ENCODE measurements at regions not wholly inside any gene's neighbourhood (a gene's known extent, or its start where the extent isn't known, plus 50 kb on each side); places are given as distances from the start of the nearest gene placed in this dataset.

DNA sequence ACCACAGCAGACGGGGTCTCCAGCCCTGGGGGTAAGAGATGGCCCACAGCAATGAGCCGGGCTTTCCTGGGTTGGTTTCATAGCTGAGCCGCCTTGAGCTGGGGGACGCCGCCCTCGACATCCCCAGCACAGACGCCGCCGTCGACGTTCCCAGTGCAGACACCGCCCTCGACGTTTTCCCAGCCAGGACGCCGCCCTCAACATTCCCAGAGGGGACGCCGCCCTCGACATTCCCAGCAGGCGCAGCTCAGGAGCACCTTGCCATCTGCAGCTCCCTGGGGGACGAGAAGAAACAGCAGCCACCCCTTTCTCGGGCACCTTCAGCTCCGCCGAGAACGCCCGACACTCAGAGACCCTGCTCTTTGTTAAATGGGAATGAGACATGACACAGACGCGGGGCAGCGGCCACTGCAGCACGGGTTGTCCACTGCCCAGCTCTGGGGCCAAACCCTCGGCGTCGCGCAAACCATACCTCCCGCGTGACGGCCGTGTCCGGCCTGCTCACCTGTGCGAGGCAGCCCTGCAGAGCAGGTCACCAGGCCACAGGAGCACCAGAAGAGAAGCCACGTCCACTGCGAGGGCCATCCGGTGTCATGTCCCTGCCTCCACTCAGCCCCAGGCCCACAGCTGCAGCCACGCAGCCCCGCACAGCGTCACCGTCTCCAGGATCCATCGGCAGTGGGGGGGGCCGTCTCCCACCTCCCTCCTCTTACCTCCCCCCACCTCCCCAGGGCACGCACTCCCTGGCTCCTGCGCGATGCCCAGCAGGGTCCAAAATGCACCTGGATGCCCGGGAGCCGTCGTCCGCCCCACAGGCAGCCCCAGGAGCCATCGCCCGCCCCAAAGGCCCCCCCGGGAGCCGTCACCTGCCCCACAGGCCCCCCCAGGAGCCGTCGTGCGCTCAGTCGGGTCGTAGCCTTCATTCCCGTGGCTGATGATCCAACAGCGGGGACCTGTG is 77.4 kb upstream of the GALNT9 start:
- DNase-seq, result no peak

DNA sequence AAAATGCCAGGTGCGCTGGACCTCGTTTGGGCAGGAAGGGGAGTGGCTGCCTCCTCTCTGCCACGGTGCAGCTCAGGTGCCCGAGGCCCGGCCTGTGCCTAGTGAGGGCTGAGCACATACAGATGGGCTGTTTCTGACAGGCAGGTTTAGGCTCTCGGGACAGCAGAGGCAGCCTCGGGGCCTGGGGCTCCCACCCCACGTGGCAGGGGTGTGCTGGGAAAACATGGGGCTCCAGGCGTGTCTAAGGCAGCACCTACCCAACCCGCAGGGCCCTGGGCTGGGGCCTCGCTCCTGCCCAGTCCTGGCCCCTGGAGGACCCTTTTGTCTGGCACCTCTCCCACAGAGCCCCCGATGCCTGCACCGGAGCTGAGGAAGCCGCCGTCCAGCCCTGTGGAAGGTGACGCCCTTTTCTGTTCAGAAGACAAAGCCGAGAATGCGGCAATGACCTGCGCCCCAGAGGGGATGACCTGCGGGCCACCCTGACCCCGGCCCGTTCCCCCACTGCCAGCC is 76.4 kb upstream of the GALNT9 start:
- no peak for DNase-seq

DNA sequence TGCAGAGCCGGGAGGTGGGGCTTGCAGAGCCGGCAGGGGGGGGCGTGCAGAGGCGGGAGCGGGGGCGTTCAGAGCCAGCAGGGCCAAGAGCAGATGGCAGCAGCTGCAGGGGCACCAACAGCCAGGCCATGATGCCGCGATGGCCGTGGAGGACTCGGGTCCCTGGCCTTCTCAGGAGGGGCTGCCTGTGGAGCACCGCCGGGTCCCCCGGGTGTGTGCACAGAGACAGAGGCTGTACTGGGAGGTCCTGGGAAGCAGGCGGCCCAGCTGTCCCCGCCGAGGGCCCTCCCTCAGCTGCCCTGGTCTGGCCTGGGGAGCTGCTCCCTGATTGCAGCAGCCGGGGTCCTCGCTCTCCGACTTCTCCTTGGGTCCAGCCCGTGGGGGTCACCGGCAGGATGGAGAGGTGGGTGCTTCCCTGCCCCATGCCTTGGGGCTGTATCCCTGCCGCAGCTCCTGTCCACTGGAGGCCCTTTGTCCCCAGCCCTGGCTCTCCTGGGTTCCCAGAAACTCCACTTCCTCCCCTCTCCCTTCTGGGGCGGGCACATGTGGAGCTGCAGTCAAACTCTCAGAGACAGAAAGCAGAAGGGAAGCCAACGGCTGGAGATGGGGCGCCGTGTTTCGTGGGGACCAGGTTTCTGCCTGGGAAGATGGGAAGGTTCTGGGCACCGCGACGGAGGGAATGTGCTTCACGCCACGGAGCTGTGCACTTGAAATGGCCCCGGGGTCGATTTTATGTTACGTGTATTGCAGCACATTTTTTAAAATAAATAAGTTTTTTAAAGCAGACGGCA is 75.8 kb upstream of the GALNT9 start:
- no peak for DNase-seq

DNA sequence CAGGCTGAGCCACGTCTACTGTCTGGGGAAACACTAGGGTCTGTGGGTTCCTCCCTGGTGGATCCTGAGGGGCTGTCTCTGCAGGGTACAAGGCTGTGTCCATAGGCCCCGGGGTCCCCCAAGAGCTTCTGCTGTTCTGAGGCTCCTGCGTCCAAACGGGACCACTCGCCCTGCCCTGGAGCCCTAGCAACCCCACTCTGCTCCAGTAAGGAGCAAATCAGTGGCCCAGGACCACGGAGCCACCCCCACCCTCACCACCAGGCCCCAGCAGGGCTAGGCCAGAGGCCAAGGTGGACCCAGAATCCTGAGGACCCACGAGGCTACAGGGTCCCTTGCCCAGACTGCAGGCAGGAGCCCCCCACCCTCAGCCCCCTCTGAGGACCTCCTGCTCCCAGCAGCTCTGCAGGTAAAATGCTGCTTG is 75.1 kb upstream of the GALNT9 start:
- DNase-seq, result no peak

DNA sequence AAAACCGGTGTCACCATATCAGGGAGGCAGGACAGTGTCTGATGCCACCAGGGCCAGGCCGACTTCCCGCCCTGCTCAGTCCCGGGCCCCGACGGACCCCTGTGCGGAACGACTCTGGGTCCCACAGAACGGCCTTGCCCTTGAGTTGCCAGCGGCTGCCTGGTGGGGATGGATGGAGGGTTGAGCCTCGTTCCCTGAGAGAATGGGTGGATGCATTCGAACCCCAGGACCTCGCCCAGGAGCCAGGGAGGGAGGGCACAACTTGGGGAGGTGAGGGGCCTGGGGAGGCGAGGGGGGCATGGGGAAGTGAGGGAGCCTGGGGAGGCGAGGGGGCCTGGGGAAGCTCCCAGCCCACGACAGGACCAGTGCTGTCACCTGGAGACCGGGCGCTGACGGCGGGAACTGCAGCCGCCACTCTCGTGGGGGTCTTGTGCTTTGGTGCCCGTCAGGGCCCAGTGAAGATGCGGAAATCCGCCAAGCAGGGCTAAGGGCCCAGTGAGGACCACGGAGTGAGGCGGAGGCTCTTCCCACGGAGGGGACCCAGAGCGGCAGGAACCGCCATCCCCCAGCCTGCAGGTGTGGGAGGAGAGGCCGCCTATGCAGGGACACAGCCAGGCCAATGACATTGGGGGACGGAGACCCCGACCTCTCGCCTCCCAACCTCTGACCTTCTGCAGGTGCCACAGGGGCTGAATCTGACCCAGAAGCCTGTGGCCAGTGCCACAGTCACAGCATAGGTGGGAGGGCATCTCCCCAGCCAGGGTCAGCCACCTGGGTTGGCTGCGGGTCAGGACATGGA is 74.4 kb upstream of the GALNT9 start:
- no peak for DNase-seq

DNA sequence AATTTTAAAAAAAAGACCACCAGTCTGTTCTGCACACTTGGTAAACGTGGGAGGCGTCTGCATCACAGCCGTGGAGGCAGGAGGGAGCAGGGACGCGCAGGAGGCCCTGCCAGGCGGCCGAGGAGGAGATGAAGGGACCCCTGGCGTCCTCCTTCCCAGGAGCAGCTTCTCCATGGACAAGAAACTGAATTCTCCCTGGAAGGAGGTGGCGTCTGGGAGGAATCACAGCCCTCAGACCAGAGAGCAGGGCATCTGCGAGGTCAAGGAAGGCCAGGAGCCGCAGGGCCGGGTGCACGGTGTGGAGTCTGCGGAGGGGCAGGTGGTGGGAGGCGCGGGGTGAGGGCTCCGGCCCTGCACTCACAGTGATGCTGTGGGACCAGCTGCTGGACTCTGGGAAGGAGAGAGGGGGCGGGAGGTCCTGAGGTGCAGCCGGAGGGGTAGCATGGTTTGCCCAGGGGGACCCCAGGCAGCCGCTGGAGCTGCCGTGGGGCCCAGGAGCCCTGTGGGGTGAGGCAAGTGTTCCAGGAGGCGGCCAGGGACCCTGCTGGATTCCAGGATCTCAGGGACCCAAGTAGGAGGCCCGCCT is 73.5 kb upstream of the GALNT9 start:
- DNase-seq, result no peak

DNA sequence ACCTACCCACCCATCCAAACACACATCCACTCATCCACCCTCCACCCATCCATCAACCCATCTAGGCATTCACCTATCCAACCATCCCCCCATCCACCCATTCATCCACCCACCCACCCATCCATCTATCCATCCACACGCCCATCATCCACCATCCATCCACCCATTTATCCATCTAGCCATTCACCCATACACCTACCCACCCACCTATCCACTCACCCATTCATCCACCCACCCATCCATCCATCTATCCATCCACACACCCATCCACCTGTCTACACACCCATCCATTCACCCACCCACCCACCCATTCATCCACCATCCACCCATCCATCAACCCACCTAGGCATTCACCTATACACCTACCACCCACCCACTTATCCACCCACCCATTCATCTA is 72.6 kb upstream of the GALNT9 start:
- DNase-seq, result no peak

DNA sequence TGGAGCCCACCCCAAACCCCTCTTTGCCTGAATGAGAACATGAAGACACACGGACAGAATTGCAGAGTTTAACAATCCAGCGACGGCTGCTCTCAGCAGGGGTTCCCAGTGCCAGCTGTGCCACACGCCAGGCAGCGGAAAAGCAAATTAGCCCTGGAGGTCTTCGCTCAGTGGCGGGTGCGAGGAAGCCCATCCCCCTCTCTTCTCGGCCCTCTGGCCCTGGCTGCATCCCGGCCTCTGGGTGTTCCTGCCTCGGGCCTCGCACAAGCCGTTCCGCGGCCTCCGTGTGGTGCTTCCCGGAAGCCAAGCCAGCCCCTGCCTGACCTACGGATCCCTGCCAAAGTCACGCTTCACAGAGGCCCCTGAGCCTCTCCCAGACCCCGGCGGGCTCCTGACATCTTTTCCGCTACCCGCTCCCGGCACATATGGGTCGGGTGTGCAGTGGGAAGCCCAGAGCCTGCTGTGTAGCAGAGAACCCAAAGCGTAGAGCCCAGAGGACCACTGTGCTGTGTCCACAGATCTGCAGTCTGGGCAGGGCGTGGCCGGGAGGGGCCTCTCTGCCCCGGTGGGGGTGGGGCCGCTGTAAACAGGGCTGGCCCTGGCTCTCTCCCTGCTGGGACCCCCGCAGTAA is 70.7 kb upstream of the GALNT9 start:
- no peak for DNase-seq

DNA sequence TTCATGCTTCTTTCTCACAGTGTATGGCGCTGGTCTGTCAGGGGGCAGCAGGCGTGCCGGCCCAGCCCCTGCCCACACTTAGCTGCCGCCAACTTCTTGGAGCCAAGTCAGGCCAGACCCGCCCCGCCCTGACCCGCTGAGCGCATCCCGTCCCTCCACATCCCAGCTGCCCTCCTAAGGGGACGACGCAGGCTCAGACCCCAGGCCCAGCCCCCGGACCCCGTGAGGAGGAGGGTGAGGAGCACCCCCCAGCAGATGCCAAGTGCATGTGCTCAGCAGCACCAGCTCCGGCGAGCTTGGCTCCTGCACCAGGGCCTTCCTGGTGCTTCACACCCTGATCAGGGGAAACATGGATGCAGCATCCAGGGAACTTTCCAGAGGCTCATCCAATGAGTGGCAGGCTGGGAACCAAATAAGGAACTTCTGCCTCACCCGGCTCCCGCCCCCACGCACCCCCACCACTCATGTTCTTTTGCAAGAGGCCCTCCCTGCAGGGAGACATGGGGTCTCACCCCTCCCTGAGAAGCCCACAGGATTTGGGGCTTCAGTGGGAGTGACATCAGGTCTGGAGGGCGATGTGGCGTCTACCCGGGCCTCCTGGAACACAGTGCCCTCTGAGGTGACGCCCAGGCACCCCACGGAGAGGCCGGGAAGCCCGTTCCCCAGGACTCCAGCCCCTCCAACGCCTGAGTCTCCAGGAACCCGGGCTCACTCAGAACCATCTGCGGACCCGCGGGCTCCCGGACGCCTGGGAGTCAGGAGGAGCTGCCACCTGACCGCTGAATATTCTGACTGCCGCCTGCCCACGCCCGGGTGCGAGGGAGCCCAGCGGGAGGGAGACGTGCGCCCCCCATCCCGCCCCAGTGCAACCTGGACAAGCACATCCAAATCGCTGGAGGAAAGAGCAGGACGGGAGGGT is 70.0 kb upstream of the GALNT9 start:
- DNase-seq, result no peak

DNA sequence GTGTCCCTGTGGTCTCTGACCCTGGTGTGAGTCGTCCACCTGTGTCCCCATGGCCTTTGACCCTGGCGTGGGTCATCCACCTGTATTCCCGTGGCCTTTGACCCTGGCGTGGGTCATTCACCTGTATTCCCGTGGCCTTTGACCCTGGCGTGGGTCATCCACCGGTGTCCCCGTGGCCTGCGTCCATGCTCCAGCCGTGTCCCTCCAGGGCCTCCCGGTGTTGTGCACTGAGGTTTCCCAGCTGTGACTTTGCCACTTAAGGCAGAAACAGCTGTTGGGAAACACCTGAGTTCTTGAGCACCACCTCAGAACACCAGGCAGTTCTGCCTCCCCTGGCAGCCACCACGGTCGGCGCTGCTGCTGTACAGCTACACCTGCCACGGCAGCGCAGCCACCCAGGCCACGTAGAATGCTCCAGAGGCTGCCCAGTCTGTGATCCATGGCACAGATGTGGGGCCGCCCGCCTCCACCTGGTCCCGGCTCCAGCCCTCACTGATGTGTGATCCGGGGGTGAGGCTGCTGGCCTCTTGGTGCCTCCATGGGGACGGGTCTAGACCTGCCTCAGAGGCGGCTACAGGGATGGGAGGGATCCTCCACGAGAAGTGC is 69.1 kb upstream of the GALNT9 start:
- no peak for DNase-seq

DNA sequence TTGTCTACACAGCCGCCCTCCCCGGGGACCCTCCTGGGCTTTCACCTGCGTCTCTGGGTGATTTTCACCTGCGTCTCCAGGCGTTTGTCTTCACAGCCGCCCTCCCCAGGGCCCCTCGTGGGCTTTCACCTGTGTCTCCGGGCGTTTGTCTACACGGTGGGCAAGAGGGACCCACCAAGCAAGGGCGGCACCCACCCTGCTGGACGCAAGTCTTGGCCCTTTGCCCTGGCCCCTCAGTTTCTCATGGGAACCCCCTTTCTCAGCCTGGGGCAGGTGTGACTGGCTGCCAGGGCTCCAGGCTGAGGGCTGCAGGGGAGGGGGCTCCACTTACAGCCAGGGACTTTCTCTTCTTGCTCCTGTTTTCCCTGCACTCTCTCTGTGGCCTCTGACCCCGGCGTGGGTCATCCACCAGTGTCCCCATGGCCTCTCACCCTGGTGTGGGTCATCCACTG is 68.6 kb upstream of the GALNT9 start:
- DNase-seq, result no peak

DNA sequence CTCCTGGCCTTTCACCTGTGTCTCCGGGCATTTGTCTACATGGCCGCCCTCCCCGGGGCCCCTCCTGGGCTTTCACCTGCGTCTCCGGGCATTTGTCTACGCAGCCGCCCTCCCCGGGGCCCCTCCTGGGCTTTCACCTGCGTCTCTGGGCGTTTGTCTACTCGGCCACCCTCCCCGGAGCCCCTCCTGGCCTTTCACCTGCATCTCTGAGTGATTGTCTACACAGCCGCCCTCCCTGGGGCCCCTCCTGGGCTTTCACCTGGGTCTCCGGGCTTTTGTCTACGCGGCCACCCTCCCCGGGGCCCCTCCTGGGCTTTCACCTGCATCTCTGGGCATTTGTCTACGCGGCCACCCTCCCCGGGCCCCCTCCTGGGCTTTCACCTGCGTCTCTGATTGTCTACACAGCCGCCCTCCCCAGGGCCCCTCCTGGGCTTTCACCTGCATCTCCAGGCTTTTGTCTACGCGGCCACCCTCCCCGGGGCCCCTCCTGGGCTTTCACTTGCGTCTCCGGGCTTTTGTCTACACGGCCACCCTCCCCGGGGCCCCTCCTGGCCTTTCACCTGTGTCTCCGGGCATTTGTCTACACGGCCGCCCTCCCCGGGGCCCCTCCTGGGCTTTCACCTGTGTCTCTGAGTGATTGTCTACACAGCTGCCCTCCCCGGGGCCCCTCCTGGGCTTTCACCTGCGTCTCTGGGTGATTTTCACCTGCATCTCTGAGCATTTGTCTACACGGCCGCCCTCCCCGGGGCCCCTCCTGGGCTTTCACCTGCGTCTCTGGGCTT is 68.0 kb upstream of the GALNT9 start:
- no peak for DNase-seq

DNA sequence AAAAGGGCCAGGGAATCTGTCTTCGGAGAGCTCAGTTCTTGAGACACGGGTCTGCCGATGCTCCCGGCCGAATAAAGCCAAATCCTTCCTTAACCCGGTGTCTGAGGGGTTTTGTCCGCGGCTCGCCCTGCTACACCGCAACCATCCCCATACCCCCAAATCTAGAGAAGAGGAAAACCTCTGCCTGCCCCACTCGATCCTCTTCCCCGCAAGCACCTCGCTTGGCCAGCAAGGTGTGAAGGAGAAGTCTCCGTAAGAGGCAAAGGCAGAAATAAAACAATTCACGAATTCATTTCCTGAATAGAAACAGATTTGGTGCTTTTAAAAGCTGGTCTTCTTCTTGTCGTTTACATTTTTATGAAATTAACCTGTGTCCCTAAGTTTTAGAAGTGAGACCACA is 67.3 kb upstream of the GALNT9 start:
- no peak for DNase-seq

DNA sequence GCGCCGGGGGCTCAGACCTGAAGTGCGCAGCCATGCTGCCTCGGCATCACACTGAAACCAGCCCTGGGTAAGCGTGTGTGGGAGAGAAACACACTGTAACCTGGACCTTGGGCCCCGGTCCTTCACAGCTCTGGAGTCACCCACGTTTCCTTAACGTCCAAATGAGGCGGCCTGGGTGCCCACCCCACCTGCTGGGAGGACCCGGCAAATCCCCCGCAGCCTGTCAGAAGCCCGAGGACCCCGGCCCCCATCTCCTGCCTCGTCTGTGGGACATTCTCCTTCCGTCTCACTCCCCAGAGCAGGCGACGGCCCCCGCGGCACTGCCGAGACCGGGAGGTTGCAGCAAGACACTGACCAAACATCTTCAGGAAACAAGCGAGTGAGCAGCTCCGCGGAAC is 66.5 kb upstream of the GALNT9 start:
- no peak for DNase-seq

DNA sequence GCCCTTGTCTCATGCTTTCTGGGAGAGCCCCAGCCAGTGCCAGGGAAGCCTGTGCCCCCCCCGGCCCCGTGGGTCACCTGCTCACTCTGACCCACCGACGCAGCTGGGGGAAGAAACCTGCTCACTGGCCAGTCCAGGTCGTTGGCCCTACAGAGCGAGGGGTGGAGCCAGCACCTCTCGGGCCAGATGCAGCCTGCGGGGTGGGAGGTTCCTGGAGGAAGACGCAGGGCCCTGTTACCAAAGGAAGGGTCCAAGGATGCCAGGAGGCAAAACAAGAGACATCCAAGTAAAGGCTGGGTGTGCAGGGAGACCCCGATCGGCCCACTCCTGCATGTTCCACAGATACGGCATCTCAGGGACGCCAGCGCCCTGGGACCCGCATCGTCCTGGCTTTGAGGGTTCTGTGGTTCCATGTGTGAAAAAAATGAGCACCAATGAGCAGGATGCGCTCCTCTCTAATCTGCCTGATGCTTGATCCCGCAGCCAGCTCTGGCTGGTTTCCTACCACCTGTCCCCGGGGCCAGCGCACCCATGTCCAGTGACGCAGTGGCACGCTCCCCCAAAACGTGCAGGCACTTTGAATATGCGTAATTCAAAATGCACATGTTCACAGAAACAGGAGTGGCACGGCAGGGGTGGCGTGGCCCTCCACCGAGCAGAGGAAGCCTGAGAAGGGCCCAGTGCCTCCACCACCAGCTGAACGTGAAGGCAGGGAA is 66.0 kb upstream of the GALNT9 start:
- no peak for DNase-seq

DNA sequence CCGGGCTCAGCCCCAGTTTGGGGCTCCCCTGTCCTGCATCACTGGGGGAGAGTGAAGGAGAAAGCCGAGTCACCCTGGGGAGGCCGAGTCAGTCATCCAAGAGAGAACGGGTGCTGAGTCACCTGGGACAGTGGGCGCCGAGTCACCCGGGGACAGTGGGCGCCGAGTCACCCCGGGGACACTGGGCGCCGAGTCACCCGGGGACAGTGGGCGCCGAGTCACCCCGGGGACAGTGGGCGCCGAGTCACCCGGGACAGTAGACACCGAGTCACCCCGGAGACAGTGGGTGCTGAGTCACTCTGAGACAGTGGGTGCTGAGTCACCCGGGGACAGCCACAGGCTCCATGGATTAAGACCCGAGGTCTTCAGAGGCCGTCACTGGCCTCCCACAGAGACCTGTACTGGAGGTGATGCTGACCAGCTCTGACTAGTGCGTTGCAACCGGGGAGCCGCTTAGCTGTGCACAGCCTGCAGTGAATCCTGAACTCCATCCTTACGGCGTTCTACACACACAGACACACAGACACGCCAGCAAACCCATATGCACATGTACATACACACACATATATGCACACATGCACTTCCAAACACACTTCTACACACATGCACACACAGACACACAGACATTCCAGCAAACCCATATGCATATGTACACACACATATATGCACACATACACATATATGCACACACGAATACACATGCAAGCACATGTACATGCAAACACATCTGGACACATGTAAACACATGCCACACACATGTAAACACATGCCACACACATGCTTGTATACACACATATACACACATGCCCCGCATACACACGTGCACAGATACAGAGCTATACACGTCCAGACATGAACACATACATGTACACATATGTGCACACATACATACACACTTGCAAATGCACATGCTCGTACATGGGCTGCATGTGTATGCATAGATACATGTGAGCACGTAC is 64.9 kb upstream of the GALNT9 start:
- peak; percentile 8 to 34 for DNase-seq

DNA sequence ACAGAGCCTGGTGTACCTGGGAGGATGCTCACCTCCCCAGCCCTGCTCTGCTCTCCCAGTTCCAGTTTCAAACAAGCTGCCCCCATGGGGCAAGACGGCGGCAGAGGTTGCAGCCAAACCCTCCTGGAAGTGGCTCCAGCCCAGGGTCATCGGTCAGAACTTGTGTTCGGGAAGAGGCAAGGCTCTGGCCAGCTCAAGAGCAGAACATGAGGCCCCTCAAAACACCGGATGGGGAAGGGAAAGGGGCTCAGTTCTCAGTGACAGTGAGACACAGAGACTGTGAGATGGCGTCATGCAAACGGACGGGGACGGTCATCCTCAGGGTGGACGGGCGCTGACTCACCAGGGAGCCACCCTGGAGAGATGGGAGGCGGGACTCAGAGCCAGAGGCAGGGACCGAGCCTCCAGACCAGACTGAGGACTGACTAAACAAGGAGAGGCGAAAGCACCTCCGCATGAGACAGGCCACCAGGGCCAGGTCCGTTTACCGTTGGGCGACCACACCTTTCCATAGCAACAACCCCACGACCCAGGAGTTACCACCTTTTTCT is 63.9 kb upstream of the GALNT9 start:
- no peak for DNase-seq
